ENCODE measurements at regions not wholly inside any gene's neighbourhood (a gene's known extent, or its start where the extent isn't known, plus 50 kb on each side); places are given as distances from the start of the nearest gene placed in this dataset.

- FAIRE-seq = no peak
- no peak for DNase-seq (ENCODE audit: insufficient read length, low spot score)
- TF ChIP-seq CTCF (IDR thresholded peaks at IDR 0.05; ENCODE audit: insufficient read depth, missing control alignments) = no peak
Measured at GRCh38 chr10:93147281-93147680, 73.6 kb downstream of the CYP26A1 start.

GRCh38 chr10:93148476-93148875 is 74.8 kb downstream of the CYP26A1 start:
- DNase-seq (ENCODE audit: insufficient read length, low spot score) (no peak), FAIRE-seq (no peak)
- no peak for TF ChIP-seq CTCF (IDR thresholded peaks at IDR 0.05; ENCODE audit: insufficient read depth, missing control alignments)

- TF ChIP-seq CTCF (IDR thresholded peaks at IDR 0.05; ENCODE audit: insufficient read depth, missing control alignments) = no peak
- FAIRE-seq = no peak
- DNase-seq (ENCODE audit: insufficient read length, low spot score) = no peak
Measured at GRCh38 chr10:93149761-93150160, 76.1 kb downstream of the CYP26A1 start.

- DNase-seq (ENCODE audit: insufficient read length, low spot score) (no peak), FAIRE-seq (no peak)
- TF ChIP-seq CTCF (IDR thresholded peaks at IDR 0.05; ENCODE audit: insufficient read depth, missing control alignments) = no peak
Measured at GRCh38 chr10:93150289-93150688, 76.6 kb downstream of the CYP26A1 start.

GRCh38 chr10:93150990-93151547 is 77.4 kb downstream of the CYP26A1 start:
- FAIRE-seq (no peak), DNase-seq (ENCODE audit: insufficient read length, low spot score) (no peak)
- no peak for TF ChIP-seq CTCF (IDR thresholded peaks at IDR 0.05; ENCODE audit: insufficient read depth, missing control alignments)

GRCh38 chr10:93152136-93152535 is 78.4 kb downstream of the CYP26A1 start:
- no peak for TF ChIP-seq CTCF (IDR thresholded peaks at IDR 0.05; ENCODE audit: insufficient read depth, missing control alignments)
- DNase-seq (ENCODE audit: insufficient read length, low spot score) (no peak), FAIRE-seq (no peak)

GRCh38 chr10:93154531-93154930 is 80.8 kb downstream of the CYP26A1 start:
- TF ChIP-seq CTCF (IDR thresholded peaks at IDR 0.05; ENCODE audit: insufficient read depth, missing control alignments) = no peak
- FAIRE-seq (no peak), DNase-seq (ENCODE audit: insufficient read length, low spot score) (no peak)

Measured in D721Med (cell line).